GM21423 (cell line): ENCODE measurements at regions not wholly inside any gene's neighbourhood (a gene's known extent, or its start where the extent isn't known, plus 50 kb on each side); places are given as distances from the start of the nearest gene placed in this dataset.
"Not testable (repeated sequence)": the region's sequence is repeated elsewhere in the genome, so short reads cannot be mapped to it uniquely, and the experiment has no call there.

ENCODE experiments used
- ATAC-seq: cut with Tn5 transposase; IDR thresholded peaks from one replicate; pipeline ENCODE4 v1.9.1; 2021; ENCODE audit warnings: mild to moderate bottlenecking, moderate library complexity; ENCODE audit not compliant: unreplicated experiment

DNA sequence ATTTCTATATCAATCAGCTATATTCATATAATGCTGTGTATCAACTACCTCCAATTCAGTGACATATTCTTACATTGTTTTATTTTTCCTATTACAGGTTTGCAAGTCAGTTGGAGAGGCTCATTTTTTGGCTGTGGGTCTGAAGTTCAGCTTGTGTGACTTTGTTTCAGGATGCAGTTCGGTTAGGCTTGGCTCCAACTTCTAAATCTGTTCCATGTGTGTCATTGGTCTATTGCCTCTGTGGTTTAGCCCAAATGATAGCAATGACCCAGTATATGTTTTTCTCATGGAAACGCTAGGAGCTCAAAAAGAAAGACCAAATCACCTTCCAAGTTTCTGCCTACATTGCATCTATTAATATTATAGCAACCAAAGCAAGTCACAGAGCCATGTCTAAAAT lies 848.6 kb upstream of the LRFN5 start:
- no peak for ATAC-seq

DNA sequence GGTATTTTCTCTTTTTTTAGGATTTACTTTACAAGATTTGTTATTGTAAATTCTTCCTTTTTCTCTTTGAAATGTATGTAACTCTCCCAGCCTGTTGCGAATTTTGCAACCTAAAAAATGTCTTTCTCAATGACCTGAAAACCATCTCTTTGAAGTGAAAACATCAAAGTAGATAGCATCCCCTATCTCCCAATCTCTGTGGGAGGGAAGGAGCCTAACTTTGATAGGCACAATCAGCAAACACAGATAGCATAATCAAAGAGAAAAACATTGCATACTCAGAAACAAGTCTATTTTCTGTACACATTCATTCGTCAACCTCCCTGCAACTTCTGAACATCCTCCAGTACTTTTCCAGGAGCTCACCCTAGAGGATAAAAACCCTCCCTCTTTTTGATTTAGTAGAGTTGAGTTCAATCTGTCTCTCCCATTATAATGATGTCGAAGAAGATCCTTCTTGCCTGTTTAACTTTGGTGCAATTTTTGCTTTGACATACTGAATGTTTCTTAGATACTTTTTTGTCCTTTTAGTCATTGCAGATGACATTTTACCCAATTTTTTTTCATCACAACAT lies 849.2 kb upstream of the LRFN5 start:
- ATAC-seq: no peak

DNA sequence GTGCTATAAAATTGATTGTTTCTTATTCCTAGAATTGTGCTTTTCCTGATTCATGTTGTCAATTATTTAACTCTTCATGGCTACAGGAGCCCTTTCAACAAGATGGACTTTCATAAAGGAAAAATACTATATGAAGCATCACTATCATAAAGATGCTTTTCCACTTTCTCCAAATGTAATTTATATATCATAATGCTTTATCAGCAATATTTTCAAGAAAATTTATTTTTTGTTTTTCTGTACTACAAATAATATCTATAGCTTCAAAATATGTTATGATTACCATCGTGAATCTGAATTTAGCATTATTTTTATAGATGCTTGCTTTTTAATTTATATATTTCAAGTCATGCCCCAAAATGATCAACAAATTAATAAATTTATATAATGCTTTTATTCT lies 873.5 kb upstream of the LRFN5 start:
- no peak for ATAC-seq

DNA sequence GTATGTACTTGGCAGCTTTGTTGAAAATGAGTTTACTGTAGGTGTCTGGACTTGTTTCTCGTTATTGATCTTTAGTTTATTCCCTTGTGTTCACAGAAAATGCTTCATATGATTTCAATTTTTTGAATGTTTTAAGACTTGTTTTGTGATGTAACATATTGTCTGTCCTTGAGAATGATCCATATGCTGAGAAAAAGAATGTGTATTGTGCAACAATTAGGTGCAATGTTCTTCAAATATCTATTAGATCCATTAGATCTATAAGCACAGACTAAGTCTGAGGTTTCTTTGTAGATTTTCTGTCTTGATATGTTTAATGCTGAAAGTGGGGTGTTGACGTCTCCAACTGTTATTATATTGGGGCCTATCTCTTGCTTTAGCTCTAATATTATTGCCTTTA lies 879.6 kb upstream of the LRFN5 start:
- no peak for ATAC-seq

DNA sequence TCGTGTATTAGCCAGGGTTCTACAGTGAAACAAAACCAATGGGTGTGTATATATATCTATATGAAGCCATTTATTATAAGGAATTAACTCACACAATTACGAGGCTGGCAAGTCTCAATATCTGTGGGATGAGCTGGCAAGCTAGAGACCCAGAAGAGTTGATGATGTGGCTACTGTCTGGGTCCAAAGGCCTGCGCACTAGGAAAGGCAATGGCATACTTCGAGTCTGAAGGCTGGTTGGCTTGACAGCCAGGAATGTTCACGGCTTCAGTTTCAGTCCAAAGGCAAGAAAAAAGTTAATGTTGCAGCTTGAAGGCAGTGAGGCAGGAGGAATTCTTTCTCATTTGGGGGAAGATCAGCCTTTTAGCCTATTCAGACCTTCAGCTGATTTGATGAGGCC lies 893.3 kb upstream of the LRFN5 start:
- ATAC-seq: no peak

DNA sequence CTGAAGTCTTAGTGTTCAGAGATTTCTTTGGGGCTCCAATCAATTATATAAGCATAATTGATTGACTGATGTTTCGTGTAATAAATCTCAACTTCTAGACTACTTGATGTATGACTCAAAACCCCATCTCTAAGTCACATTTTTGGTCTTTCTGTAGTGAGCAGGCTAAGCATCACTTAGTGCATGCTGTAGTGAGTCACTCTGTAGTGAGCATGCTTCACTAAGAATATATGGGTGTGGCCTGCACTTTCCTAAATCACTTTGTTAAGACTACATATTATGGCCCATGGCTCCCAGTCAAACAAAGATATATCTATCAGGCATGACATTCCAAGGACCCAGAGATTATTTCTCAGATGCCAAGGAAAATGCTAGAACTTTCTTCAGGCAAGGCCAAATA lies 909.4 kb upstream of the LRFN5 start:
- no peak for ATAC-seq

DNA sequence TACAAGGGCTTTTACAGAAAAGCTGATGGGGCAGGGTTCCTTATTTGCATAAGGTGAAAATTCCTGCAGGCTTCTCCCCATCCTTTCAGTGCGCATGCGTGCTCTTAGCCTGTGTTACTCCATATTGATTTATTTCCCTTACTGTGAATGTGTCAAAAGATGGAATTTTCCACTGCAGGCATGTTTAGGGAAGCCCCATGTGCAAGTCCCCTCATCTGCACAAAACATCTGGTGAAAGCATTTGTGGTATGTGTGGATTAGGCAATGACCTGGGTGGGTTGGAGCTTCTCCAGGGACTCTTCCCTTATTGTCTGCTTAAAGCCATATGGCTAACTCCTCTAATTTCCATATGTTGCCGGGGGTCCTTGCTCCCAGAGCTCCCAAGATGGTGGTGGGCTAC lies 912.7 kb upstream of the LRFN5 start:
- ATAC-seq: no peak

DNA sequence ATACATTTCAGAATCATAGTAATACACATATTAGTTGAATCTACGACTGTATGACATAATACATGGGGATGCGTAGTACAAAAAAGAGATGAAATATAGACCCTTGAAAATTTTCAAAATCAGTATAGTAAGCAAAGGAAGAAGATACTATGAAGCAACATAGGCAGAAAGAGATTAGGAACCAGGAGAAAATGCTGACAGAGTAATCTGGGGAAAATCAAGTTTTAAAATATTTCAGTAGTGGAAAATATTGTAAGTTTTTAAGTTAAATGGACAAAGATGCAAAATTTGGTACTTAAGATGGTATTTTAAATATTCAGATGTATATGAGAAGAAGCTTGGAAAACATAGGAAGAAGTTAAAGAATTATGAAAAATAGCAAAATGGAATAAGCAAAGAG lies 915.6 kb upstream of the LRFN5 start:
- ATAC-seq: no peak

DNA sequence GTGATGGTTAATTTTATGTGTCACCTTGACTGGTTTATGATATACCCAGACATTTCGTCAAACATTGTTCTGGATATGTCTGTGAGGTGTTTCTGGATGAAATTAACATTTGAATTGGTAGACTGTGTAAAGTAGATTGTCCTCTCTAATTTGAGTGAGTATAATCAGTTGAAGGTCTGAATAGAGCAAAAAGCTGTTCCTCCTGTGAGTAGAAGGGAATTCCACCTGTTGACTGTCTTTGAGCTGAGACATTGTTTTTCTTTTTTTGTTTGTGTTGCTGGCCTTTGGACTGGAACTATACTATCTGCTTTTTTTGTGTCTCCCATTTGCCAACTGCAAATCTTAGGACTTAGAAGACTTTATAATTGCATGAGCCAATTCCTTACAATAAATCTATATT lies 920.9 kb upstream of the LRFN5 start:
- ATAC-seq: no peak

DNA sequence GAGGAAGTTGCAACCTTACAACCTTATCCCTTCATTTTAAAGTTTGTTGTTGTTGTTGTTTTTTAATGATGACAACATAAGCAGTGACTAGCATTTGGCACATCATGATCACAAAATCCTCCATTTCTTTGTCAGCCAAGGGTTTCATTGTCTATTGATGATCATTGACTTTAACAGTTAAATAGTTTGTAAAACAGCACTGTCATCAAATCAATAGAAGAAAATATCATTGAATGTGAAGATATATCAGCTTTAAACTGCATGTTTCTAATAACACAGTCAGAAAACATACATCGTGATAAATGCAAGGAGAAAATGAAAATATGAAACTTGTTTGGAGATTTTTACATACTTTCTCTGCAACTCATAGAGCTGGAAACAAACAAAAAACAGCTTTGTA lies 922.3 kb upstream of the LRFN5 start:
- no peak for ATAC-seq

DNA sequence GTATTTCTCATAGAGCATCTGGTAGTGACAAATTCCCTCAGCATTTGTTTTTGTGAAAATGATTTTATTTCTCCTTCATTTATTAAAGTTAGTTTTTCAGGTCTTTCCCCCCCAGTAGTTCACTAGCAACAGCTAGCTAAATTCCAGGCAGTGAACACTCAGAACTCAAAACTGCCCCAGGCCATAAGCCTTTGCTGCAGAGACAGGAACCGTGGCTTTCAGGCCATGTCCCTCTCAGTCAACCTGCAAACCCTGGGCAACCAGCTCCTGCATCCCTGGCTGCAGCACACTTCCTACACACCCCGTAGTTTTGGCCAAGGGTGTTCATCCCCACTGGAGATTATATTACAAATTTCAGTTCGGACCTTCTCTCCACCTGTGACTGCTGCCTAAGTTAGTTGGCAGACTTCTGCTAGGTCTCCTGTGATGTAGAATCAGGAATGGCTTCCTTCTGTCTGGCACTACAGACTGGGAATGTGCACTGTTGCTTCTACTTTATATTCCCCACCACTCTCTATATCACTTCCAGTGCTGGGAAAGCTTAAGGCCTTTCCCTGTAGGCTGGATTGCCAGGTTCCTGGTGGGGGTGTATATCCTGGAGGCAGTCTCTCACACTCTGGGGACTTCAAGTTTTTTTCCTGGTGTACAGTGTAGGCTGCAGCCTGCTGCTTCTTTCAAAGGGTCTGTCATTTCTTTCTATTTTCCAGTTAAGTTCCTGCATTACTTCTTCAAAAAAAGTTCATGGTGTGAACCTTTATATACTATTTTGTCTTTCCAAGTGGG lies 924.4 kb upstream of the LRFN5 start:
- no peak for ATAC-seq

DNA sequence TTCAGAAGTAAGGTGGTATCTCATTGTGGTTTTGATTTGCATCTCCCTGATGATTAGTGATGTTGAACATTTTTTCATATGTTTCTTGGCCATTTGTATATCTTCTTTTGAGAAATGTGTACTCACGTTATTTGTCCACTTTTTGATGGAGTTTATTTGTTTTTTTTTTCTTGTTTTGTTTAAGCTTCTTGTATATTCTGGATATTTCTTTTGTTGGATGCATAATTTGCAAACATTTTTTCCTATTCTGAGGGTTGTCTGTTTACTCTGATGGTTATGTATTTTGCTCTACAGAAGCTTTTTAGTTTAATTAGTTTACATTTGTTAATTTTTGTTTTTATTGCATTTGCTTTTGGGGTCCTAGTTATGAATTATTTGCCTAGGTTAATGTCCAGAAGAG lies 927.4 kb upstream of the LRFN5 start:
- no peak for ATAC-seq

DNA sequence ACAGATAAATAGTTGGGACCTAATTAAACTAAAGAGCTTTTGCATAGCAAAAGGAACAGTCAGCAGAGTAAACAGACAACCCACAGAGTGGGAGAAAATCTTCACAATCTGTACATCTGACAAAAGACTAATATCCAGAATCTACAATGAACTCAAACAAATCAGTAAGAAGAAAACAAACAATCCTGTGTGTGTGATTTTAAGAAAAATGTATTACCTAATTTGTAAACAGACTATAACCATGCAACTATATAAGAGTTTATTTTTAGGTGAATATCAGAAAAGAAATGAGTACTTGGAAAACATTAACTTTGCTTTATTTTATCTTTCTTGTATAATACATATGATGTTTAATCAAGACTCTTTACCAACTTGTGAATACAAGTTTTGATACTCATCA lies 929.5 kb upstream of the LRFN5 start:
- ATAC-seq: not testable (repeated sequence)

DNA sequence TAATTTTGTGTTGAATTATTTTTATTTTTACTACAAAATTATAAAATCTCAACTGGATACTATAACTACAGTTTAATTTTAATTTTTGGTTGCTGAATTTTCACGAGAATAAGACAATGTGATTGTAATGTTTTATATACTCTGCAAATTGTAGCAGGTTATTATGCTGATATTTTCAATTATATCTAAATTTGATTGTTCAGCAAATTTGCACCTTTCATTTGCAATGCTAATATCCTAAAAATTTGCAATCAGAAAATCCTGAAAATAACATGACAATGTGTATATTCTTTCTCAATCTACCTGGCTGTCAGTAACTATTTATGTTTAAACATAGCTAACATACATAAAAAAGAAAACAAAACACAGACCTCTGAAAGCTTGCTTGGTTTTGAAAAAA lies 932.2 kb upstream of the LRFN5 start:
- ATAC-seq: no peak

DNA sequence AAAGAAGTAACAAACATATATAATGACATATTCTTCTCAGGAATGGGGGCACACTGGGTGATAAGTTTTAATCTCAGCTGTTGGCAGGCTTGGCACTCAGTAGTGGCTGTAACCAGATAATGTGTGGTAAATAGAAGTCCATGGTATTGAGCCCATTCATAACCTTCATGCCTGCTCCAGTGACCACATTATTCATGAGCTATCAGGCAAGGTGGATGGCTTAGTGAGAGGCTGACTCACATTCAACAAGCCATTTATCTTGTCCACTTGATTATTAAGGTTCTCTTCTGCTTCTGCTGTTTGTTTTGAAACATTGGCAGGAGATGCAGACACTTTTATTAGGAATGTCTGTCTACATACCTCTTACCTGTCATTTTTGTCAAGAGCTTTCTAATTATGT lies 950.4 kb upstream of the LRFN5 start:
- ATAC-seq: no peak

DNA sequence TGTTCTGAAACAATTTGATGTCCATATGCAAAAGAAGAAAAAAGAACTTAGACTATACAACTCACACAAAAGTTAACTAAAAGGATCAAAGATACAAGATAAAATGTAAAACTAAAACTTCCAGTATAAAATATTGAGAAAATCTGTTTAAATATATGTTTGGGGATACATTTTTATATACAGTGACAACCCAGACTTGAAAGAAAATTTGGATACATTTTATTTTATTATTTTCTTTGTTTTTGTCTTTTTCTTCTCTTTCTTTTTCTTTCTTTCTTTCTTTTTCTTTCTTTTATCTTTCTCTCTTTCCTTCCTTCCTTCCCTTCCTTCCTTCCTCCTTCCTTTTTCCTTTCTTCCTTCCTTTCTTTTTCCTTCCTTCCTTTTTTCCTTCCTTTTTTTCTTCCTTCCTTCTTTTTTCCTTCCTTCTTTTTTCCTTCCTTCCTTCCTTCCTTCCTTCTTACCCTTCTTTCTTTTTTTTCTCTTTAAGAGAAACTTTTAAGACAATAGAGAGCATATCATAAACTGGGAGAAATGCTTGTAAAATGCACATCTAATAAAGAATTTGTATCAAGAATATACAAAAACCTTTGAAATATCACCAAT lies 954.5 kb upstream of the LRFN5 start:
- ATAC-seq: no peak

DNA sequence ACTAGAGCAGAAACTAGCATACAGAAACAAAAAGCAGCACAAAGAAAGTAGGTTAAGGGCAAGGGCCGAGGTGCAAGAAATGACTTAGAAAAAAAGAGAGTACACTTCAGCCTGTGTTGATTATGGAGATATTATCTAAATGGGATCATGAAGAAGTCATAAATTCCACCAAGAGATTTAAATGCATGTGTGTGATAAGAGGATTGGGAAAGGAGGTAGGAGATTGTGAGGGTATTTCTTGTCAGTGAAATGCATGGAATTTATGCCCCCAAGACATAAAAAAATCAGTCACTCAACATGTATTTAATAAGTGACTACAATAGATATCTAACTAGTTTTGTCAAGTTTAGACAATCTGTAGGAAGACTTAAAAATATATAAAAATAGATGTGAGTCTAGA lies 976.2 kb upstream of the LRFN5 start:
- ATAC-seq: no peak

DNA sequence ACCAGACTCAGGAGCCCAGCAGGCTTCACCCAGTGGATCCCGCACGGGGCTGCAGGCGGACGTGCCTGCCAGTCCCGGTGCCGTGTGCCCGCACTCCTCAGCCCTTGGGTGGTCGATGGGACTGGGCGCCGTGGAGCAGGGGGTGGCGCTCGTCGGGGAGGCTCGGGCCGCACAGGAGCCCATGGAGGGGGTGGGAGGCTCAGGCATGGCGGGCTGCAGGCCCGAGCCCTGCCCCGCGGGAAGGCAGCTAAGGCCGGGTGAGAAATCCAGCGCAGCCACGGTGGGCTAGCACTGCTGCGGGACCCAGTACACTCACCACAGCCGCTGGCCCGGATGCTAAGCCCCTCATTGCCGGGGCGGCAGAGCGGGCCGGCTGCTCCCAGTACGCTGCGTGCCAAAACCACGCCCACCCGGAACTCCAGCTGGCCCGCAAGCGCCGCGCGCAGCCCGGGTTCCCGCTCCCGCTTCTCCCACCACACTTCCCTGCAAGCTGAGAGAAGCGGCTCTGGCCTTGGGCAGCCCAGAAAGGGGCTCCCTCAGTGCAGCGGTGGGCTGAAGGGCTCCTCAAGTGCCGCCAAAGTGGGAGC lies 977.0 kb upstream of the LRFN5 start:
- not testable (repeated sequence) for ATAC-seq

DNA sequence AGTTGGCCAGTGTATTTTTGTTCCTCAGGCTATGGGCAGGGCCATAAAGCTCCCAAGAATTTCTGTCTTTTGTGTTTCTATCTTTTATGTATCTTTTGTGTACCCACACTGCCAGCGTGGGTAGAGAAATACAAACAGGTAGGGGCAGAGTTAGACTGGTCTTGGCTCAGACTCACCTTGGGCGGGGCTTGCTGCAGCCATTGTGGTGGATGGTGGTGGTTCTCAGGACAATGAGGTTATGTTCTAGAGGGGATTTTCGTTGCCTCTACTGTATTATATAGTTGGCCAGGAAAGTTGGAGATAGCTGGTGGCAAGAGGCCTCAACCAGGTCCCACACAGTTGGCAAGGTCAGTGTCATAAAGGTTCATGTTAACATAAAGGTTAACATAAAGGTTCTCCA lies 977.5 kb upstream of the LRFN5 start:
- no peak for ATAC-seq

DNA sequence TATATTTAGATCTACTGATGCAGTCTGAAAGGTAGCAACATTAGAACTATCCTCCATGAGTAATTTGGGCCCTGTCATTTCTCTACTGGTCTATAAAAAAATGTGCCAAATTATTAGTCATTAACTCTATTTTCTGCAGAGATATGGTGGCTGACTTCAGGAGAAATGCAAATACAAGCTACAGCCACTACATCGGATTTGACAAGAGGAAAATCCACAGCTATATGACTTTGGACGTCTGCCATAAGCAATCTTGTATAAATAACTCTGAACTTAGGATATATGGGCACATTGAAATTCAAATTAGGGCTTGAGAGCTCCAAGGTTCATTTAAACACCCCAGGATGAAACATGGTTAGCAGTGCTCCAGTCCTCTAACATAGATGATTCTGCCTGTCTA lies 983.0 kb upstream of the LRFN5 start:
- ATAC-seq: no peak

DNA sequence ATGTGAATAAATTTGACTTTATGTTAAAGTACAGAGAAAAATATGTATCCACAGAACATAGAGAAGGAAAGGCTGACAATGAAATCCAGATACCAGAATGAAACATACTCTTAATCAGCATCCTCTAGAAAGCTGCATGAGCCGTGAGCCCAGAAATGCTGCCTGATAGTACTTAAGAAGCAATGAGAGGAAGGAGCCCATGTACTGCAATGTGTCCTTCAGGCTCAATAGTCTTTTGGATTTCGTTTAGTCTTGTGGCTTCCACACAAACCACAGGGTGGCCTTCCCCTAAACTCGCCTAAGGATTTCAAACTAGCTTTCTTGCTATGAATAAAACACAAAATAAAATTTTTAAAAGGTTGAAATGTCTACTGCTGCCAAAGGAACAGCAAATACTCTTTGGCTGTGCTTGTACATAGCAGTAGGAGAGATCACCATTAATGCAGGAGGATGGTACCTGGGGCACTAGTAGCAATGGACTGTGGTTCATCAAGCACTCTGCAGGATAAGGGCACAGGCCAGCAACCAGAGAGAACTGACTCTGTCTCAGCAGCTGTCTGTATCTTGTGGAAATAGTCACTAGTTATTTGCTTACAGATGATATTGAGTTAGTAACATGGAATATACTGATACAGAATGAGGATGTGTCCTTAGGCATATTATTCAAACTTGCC lies 988.3 kb upstream of the LRFN5 start:
- no peak for ATAC-seq

DNA sequence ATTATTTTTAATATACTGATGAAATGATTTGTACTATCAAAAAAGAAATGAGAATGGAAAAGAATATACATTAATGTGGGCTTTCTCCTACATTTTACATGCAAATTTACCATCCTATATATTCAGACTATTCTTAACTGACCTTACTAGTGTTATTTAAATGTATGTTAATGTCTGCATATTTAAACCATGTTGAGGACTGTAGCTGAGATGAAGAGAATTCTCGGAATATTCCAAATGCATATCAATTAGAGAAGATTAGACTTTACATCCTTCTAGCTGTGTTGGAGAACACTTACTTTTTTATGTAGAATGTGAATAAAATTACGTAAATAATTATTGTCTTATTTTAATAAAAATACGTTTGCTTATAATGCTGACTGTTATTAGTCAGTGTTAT lies 990.1 kb upstream of the LRFN5 start:
- no peak for ATAC-seq
